ENCODE measurements at regions not wholly inside any gene's neighbourhood (a gene's known extent, or its start where the extent isn't known, plus 50 kb on each side); places are given as distances from the start of the nearest gene placed in this dataset.

DNA sequence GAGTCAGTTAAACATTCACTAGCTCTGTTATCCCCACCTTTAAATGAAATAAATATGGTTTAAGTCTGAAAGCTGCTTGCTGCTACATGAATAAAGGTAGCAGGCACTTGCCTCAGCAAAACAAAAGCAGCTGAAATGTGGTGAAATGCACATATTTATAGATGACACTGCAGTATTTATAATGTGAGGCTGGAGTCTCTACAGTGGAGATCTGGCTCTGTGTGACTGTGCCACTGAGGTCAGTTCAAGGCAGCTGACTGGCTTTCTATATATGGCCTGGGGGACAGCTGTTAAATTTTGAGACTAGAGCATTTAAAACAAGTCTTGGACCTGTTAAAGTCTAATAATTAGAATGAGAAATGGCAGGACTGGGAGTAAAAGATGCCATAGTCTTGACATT, 859.6 kb upstream of the SEMA6A start:
- Mint-ChIP-seq H3K27me3 (ENCODE audit: low read depth) (no peaks in the 10 kb centered on the region), H3K27ac (ENCODE audit: unreplicated experiment) (no peak overlapping the region), H3K36me3 (ENCODE audit: low read depth) (no peaks in the 10 kb centered on the region), H3K4me3 (no peak overlapping the region), H3K9me3 (peaks cover 3% of the 10 kb centered on the region), H3K4me1 (peaks cover 5% of the 10 kb centered on the region)
- DNase-seq (ENCODE audit: low read depth, low spot score): no peak
- TF ChIP-seq, protein P1, sequence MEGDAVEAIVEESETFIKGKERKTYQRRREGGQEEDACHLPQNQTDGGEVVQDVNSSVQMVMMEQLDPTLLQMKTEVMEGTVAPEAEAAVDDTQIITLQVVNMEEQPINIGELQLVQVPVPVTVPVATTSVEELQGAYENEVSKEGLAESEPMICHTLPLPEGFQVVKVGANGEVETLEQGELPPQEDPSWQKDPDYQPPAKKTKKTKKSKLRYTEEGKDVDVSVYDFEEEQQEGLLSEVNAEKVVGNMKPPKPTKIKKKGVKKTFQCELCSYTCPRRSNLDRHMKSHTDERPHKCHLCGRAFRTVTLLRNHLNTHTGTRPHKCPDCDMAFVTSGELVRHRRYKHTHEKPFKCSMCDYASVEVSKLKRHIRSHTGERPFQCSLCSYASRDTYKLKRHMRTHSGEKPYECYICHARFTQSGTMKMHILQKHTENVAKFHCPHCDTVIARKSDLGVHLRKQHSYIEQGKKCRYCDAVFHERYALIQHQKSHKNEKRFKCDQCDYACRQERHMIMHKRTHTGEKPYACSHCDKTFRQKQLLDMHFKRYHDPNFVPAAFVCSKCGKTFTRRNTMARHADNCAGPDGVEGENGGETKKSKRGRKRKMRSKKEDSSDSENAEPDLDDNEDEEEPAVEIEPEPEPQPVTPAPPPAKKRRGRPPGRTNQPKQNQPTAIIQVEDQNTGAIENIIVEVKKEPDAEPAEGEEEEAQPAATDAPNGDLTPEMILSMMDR (conservative IDR thresholded peaks at IDR 0.05): no peak

DNA sequence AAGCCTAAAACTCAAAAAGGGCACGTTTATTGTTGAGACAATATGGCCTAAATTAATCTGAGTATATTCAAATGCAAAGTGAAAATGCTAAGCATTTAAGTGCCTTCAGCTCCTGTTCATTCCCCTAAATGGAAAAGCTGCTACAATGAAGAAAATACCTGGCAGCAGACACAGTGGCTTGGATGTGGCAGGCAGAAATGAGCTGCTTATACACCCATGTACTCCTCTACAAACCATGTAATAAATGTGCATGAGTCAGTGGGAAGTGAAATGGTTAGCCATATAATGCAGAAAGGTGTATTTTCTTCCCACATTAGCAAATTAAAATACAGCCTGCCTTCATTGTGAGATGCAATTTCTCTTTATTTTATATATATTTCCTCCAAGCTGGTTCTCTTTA, 859.2 kb upstream of the SEMA6A start:
- Mint-ChIP-seq H3K27ac (ENCODE audit: unreplicated experiment) (no peak overlapping the region), H3K4me1 (peaks cover 5% of the 10 kb centered on the region), H3K4me3 (no peak overlapping the region), H3K36me3 (ENCODE audit: low read depth) (no peaks in the 10 kb centered on the region), H3K27me3 (ENCODE audit: low read depth) (no peaks in the 10 kb centered on the region), H3K9me3 (peaks cover 3% of the 10 kb centered on the region)
- TF ChIP-seq, protein P1 (conservative IDR thresholded peaks at IDR 0.05): no peak
- DNase-seq (ENCODE audit: low read depth, low spot score): no peak

- TF ChIP-seq, protein P1 (conservative IDR thresholded peaks at IDR 0.05): no peak
These were observed 856.5 kb upstream of the SEMA6A start for GRCh38 chr5:117431091-117431490.

GRCh38 chr5:117425163-117425562, 850.5 kb upstream of the SEMA6A start:
- Mint-ChIP-seq H3K27ac (ENCODE audit: unreplicated experiment) (peak overlapping the region; percentile 46), H3K9me3 (peaks cover 9% of the 10 kb centered on the region), H3K36me3 (ENCODE audit: low read depth) (peaks cover 8% of the 10 kb centered on the region), H3K4me1 (peaks cover 5% of the 10 kb centered on the region), H3K27me3 (ENCODE audit: low read depth) (no peaks in the 10 kb centered on the region), H3K4me3 (no peak overlapping the region)
- TF ChIP-seq, protein P1 (conservative IDR thresholded peaks at IDR 0.05): no peak
- no peak for DNase-seq (ENCODE audit: low read depth, low spot score)

More at GRCh38 chr5:117431091-117431490, 856.5 kb upstream of the SEMA6A start:
- peaks cover 3% of the 10 kb centered on the region for H3K9me3 Mint-ChIP-seq
- H3K27me3 Mint-ChIP-seq (ENCODE audit: low read depth): no peaks in the 10 kb centered on the region
- H3K36me3 Mint-ChIP-seq (ENCODE audit: low read depth): no peaks in the 10 kb centered on the region
- peaks cover 5% of the 10 kb centered on the region for H3K4me1 Mint-ChIP-seq
- no peak overlapping the region for H3K4me3 Mint-ChIP-seq
- H3K27ac Mint-ChIP-seq (ENCODE audit: unreplicated experiment): no peak overlapping the region
- DNase-seq (ENCODE audit: low read depth, low spot score): no peak

DNA sequence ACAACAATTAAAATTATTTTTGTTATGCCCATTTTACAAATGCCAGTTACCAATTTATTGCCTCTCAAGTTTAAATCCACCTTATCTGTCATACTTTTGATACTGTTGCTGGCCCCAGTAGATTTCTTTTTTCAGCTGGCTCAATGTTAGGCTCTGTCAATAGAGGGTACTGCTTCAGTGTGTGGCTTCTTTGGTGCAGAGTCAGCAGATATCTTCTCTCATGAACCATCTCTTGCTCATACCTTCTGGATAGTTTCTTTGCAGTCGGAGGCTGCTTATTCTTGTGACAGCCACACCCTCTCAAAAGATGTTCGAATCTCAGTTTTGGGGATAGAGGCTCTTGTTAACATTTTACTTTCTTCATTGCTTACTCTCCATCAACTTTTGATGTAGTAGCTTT, 849.9 kb upstream of the SEMA6A start:
- TF ChIP-seq, protein P1 (conservative IDR thresholded peaks at IDR 0.05): no peak
- Mint-ChIP-seq H3K4me1 (peaks cover 5% of the 10 kb centered on the region), H3K36me3 (ENCODE audit: low read depth) (peaks cover 8% of the 10 kb centered on the region), H3K27ac (ENCODE audit: unreplicated experiment) (no peak overlapping the region), H3K27me3 (ENCODE audit: low read depth) (no peaks in the 10 kb centered on the region), H3K4me3 (no peak overlapping the region), H3K9me3 (peaks cover 9% of the 10 kb centered on the region)
- DNase-seq (ENCODE audit: low read depth, low spot score): no peak

- Mint-ChIP-seq H3K4me3 (no peak overlapping the region), H3K36me3 (ENCODE audit: low read depth) (peaks cover 5% of the 10 kb centered on the region), H3K4me1 (no peaks in the 10 kb centered on the region), H3K27ac (ENCODE audit: unreplicated experiment) (no peak overlapping the region), H3K9me3 (peaks cover 5% of the 10 kb centered on the region), H3K27me3 (ENCODE audit: low read depth) (no peaks in the 10 kb centered on the region)
- TF ChIP-seq, protein P1 (conservative IDR thresholded peaks at IDR 0.05): no peak
- DNase-seq (ENCODE audit: low read depth, low spot score): no peak
These were observed 842.9 kb upstream of the SEMA6A start for GRCh38 chr5:117417501-117417900.

All from neural crest cell (in vitro differentiated cells).